ENCODE measurements at regions not wholly inside any gene's neighbourhood (a gene's known extent, or its start where the extent isn't known, plus 50 kb on each side); places are given as distances from the start of the nearest gene placed in this dataset.
"Not testable (repeated sequence)": the region's sequence is repeated elsewhere in the genome, so short reads cannot be mapped to it uniquely, and the experiment has no call there.

GRCh38 chr13:24995225-24995804 lies 100.6 kb upstream of the PABPC3 start:
- no peak for DNase-seq (ENCODE audit: low read depth)

- no peak for DNase-seq (ENCODE audit: low read depth)
These were observed 98.5 kb upstream of the PABPC3 start for GRCh38 chr13:24997367-24997967.

- no peak for DNase-seq (ENCODE audit: low read depth)
These were observed 97.5 kb upstream of the PABPC3 start for GRCh38 chr13:24998433-24998832.

GRCh38 chr13:25001476-25002206 lies 94.3 kb upstream of the PABPC3 start:
- no peak for DNase-seq (ENCODE audit: low read depth)

GRCh38 chr13:25002311-25002710 lies 93.6 kb upstream of the PABPC3 start:
- DNase-seq (ENCODE audit: low read depth): not testable (repeated sequence)

GRCh38 chr13:25004489-25004888 lies 91.4 kb upstream of the PABPC3 start:
- not testable (repeated sequence) for DNase-seq (ENCODE audit: low read depth)

- not testable (repeated sequence) for DNase-seq (ENCODE audit: low read depth)
These were observed 90.9 kb upstream of the PABPC3 start for GRCh38 chr13:25005050-25005497.

- DNase-seq (ENCODE audit: low read depth): not testable (repeated sequence)
These were observed 88.5 kb upstream of the PABPC3 start for GRCh38 chr13:25007389-25007788.

GRCh38 chr13:25014398-25014973 lies 81.5 kb upstream of the PABPC3 start:
- DNase-seq (ENCODE audit: low read depth): not testable (repeated sequence)

- DNase-seq (ENCODE audit: low read depth): not testable (repeated sequence)
These were observed 78.8 kb upstream of the PABPC3 start for GRCh38 chr13:25017176-25017575.

GRCh38 chr13:25017808-25018728 lies 77.9 kb upstream of the PABPC3 start:
- peak; percentile 20 for DNase-seq (ENCODE audit: low read depth)

- no peak for DNase-seq (ENCODE audit: low read depth)
These were observed 77.2 kb upstream of the PABPC3 start for GRCh38 chr13:25018729-25019115.

GRCh38 chr13:25019741-25020140 lies 76.2 kb upstream of the PABPC3 start:
- DNase-seq (ENCODE audit: low read depth): not testable (repeated sequence)

- no peak for DNase-seq (ENCODE audit: low read depth)
These were observed 71.8 kb upstream of the PABPC3 start for GRCh38 chr13:25024175-25024574.

- DNase-seq (ENCODE audit: low read depth): no peak
These were observed 63.8 kb upstream of the PABPC3 start for GRCh38 chr13:25032160-25032559.

- DNase-seq (ENCODE audit: low read depth): no peak
These were observed 61.8 kb upstream of the PABPC3 start for GRCh38 chr13:25034173-25034572.

- no peak for DNase-seq (ENCODE audit: low read depth)
These were observed 58.7 kb upstream of the PABPC3 start for GRCh38 chr13:25037057-25037813.

GRCh38 chr13:25042151-25042865 lies 53.6 kb upstream of the PABPC3 start:
- DNase-seq (ENCODE audit: low read depth): no peak

GRCh38 chr13:25044071-25044470 lies 51.9 kb upstream of the PABPC3 start:
- DNase-seq (ENCODE audit: low read depth): no peak

Measured in stimulated activated CD8-positive, alpha-beta memory T cell treated with anti-CD3 and anti-CD28 coated beads, Interleukin-15, amount 100 ng/mL, for 24 hours (primary cell).